GM13976 (cell line): ENCODE measurements at regions not wholly inside any gene's neighbourhood (a gene's known extent, or its start where the extent isn't known, plus 50 kb on each side); places are given as distances from the start of the nearest gene placed in this dataset.

Experiments used
- DNase-seq: peaks from one replicate; pipeline ENCODE4 v3.0.0; 2012; ENCODE audit warnings: low spot score
- in situ Hi-C: fragments of 300-500 bp; cut with MboI; formaldehyde crosslinking; loops from one replicate; pipeline ENCODE4 v1.12.0; 2022; ENCODE audit warnings: low sequenced_read_pairs, mixed read lengths, inconsistent platforms; ENCODE audit not compliant: unreplicated experiment
- TF ChIP-seq, protein P1 (sequence below): IDR thresholded peaks from 2 replicates; pipeline ENCODE4 v1.5.1; 2012; ENCODE audit warnings: borderline replicate concordance, mild to moderate bottlenecking; ENCODE audit not compliant: insufficient read depth; ENCODE audit errors: extremely low read depth, missing control alignments, control extremely low read depth

DNA sequence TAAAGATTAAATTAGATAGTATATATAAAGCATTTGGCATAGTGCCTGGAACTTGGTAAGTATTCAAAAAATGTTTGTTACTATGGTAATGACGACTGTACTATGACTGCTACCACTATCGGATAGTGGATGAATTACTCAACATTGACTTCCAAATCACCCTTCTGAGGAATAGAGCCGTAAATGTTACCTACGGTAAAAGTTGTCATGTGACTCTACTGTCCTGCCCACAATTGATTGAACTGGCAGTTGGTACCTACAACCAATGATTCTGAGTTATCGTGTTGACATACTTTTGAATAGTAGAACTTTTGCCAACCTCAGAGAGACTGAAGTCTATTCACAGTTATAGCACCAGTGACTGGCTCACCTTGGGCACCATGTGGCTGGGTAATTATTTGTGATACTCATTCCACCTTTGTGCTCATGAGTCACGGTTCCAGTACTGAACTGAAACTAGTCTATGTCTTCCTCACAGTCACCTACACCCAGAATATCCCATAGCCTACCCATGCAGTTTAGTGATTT lies 185.5 kb upstream of the PITX2 start:
- in situ Hi-C loops: no loop called here
- DNase-seq: no peak
- TF ChIP-seq, protein P1, sequence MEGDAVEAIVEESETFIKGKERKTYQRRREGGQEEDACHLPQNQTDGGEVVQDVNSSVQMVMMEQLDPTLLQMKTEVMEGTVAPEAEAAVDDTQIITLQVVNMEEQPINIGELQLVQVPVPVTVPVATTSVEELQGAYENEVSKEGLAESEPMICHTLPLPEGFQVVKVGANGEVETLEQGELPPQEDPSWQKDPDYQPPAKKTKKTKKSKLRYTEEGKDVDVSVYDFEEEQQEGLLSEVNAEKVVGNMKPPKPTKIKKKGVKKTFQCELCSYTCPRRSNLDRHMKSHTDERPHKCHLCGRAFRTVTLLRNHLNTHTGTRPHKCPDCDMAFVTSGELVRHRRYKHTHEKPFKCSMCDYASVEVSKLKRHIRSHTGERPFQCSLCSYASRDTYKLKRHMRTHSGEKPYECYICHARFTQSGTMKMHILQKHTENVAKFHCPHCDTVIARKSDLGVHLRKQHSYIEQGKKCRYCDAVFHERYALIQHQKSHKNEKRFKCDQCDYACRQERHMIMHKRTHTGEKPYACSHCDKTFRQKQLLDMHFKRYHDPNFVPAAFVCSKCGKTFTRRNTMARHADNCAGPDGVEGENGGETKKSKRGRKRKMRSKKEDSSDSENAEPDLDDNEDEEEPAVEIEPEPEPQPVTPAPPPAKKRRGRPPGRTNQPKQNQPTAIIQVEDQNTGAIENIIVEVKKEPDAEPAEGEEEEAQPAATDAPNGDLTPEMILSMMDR: no peak

DNA sequence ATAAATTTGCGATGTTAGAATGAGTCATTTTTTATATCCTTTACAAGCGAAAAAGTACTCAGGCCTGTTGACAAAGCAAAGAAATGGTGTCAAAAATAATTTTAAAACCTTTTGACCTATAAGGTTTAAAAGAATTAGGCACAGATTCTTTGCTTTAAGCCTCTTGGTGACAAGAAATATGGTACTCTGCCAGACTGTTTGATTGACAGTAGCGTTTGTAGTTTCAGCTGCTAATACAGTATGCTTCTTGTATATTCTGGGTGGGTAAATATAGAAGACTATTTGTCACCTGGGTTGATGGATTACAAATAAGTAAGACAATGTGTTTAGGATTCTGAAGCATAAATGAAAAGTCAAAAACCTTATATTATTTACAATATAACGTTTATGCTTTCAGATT lies 193.1 kb upstream of the PITX2 start:
- no peak for DNase-seq
- TF ChIP-seq, protein P1: no peak
- in situ Hi-C loops: no loop called here

GRCh38 chr4:110816367-110816766 lies 193.5 kb upstream of the PITX2 start:
- in situ Hi-C loops: no loop called here
- no peak for DNase-seq
- TF ChIP-seq, protein P1: no peak

- TF ChIP-seq, protein P1: no peak
- DNase-seq: no peak
- in situ Hi-C loops: no loop called here
Measured at GRCh38 chr4:110821186-110821585, 198.3 kb upstream of the PITX2 start.

GRCh38 chr4:110823251-110823650 lies 200.4 kb upstream of the PITX2 start:
- no peak for DNase-seq
- TF ChIP-seq, protein P1: no peak
- in situ Hi-C loops: no loop called here

GRCh38 chr4:110824344-110824743 lies 201.5 kb upstream of the PITX2 start:
- no peak for DNase-seq
- in situ Hi-C loops: no loop called here

More at GRCh38 chr4:110824344-110824743, 201.5 kb upstream of the PITX2 start:
- TF ChIP-seq, protein P1: no peak
